ENCODE measurements at regions not wholly inside any gene's neighbourhood (a gene's known extent, or its start where the extent isn't known, plus 50 kb on each side); places are given as distances from the start of the nearest gene placed in this dataset.

- WGBS, 2 donors: 92 to 97% methylated on average over 1 of the region's 1 CpG
- no peak for DNase-seq (ENCODE audit: low spot score in 2 of 2)
- intact Hi-C loops (cut with DNase I; ENCODE audit: low total_unique reads): no loop called here
- H3K4me3 ChIP-seq (ENCODE audit: low read depth, poor library complexity, severe bottlenecking): no peak overlapping the region
- TF ChIP-seq POLR2A (IDR thresholded peaks at IDR 0.05) (no peak), CTCF (IDR thresholded peaks at IDR 0.05) (no peak)
Measured at GRCh38 chr6:25188232-25188631, 90.9 kb upstream of the CARMIL1 start.

GRCh38 chr6:25192590-25193459, 86.3 kb upstream of the CARMIL1 start:
- 18 to 26% methylated on average over 6 of the region's 6 CpGs for WGBS, 2 donors
- H3K4me3 ChIP-seq (ENCODE audit: low read depth, poor library complexity, severe bottlenecking): no peak overlapping the region
- TF ChIP-seq CTCF (IDR thresholded peaks at IDR 0.05) (no peak), POLR2A (IDR thresholded peaks at IDR 0.05) (no peak)
- no peak for DNase-seq (ENCODE audit: low spot score in 2 of 2)
- intact Hi-C loops (cut with DNase I; ENCODE audit: low total_unique reads): no loop called here

GRCh38 chr6:25193460-25194171, 85.6 kb upstream of the CARMIL1 start:
- WGBS, 2 donors: 12% methylated on average over 6 of the region's 6 CpGs
- TF ChIP-seq POLR2A (IDR thresholded peaks at IDR 0.05) (no peak), CTCF (IDR thresholded peaks at IDR 0.05) (no peak)
- intact Hi-C loops (cut with DNase I; ENCODE audit: low total_unique reads): no loop called here
- peak; percentile 70 to 84 for DNase-seq (ENCODE audit: low spot score in 2 of 2)
- H3K4me3 ChIP-seq (ENCODE audit: low read depth, poor library complexity, severe bottlenecking): no peak overlapping the region

- intact Hi-C loops (cut with DNase I; ENCODE audit: low total_unique reads): no loop called here
- WGBS, 2 donors: 40 to 43% methylated on average over 8 of the region's 8 CpGs
- TF ChIP-seq POLR2A (IDR thresholded peaks at IDR 0.05) (no peak), CTCF (IDR thresholded peaks at IDR 0.05) (no peak)
- H3K4me3 ChIP-seq (ENCODE audit: low read depth, poor library complexity, severe bottlenecking): no peak overlapping the region
- no peak for DNase-seq (ENCODE audit: low spot score in 2 of 2)
Measured at GRCh38 chr6:25194172-25194678, 84.9 kb upstream of the CARMIL1 start.

GRCh38 chr6:25196464-25196863, 82.7 kb upstream of the CARMIL1 start:
- WGBS, 2 donors: 68 to 70% methylated on average over 2 of the region's 2 CpGs
- TF ChIP-seq POLR2A (IDR thresholded peaks at IDR 0.05) (no peak), CTCF (IDR thresholded peaks at IDR 0.05) (no peak)
- H3K4me3 ChIP-seq (ENCODE audit: low read depth, poor library complexity, severe bottlenecking): no peak overlapping the region
- DNase-seq (ENCODE audit: low spot score in 2 of 2): no peak
- intact Hi-C loops (cut with DNase I; ENCODE audit: low total_unique reads): no loop called here

All from lower leg skin (tissue), 4 donors.